GM23338 (cell line): ENCODE measurements at regions not wholly inside any gene's neighbourhood (a gene's known extent, or its start where the extent isn't known, plus 50 kb on each side); places are given as distances from the start of the nearest gene placed in this dataset.

Source experiments
- ATAC-seq: fragments of 200-7000 bp; cut with Tn5 transposase; 3 replicates; pipeline ENCODE4 v1.9.1; 2020
- DNase-seq: peaks from one replicate; pipeline ENCODE4 v3.0.0-alpha.2; 2015; ENCODE audit warnings: low spot score
- H2AFZ ChIP-seq: fragments of 200-600 bp; sonication (generic); 2 replicates; pipeline ENCODE4 v1.8.0; 2016; ENCODE audit warnings: antibody characterized with exemption, mild to moderate bottlenecking, moderate library complexity
- H3F3A ChIP-seq: fragments of 200-600 bp; sonication (generic); replicated peaks from 2 replicates; pipeline ENCODE4 v1.8.0; 2017; ENCODE audit warnings: antibody characterized with exemption, mixed run types, low read depth
- H3K27ac ChIP-seq: fragments of 200-600 bp; sonication (generic); 2 replicates; pipeline ENCODE4 v1.6.1; 2016; ENCODE audit warnings: low read depth
- H3K27me3 ChIP-seq: fragments of 200-600 bp; sonication (generic); 2 replicates; pipeline ENCODE4 v1.8.0; 2016; ENCODE audit warnings: mild to moderate bottlenecking, mixed run types, moderate library complexity; ENCODE audit not compliant: insufficient read depth
- H3K36me3 ChIP-seq: fragments of 200-600 bp; sonication (generic); 2 replicates; pipeline ENCODE4 v1.8.0; 2016; ENCODE audit warnings: mild to moderate bottlenecking; ENCODE audit not compliant: insufficient read depth
- H3K4me1 ChIP-seq: fragments of 200-600 bp; sonication (generic); 2 replicates; pipeline ENCODE4 v1.8.0; 2016; ENCODE audit warnings: mild to moderate bottlenecking, moderate library complexity; ENCODE audit not compliant: insufficient read depth
- H3K4me2 ChIP-seq: fragments of 200-600 bp; sonication (generic); 2 replicates; pipeline ENCODE4 v1.7.1; 2017; ENCODE audit warnings: mixed run types
- H3K4me3 ChIP-seq: fragments of 200-600 bp; sonication (generic); 2 replicates; pipeline ENCODE4 v1.6.1; 2016; ENCODE audit warnings: mixed run types
- H3K79me2 ChIP-seq: fragments of 200-600 bp; sonication (generic); replicated peaks from 2 replicates; pipeline ENCODE4 v1.8.0; 2017; ENCODE audit warnings: mild to moderate bottlenecking; ENCODE audit not compliant: insufficient read depth
- H3K9me2 ChIP-seq: fragments of 200-600 bp; sonication (generic); 2 replicates; pipeline ENCODE4 v1.8.0; 2017; ENCODE audit not compliant: insufficient read depth
- H4K20me1 ChIP-seq: fragments of 200-600 bp; sonication (generic); replicated peaks from 2 replicates; pipeline ENCODE4 v1.8.0; 2017; ENCODE audit warnings: mild to moderate bottlenecking; ENCODE audit not compliant: insufficient read depth
- H3K27ac Mint-ChIP-seq: 2 replicates; pipeline ENCODE4 v1.8.0; 2020; ENCODE audit warnings: inconsistent platforms, mild to moderate bottlenecking, moderate library complexity, mixed read lengths
- H3K27me3 Mint-ChIP-seq: 3 replicates; pipeline ENCODE4 v1.8.0; 2022; ENCODE audit warnings: low read depth, mild to moderate bottlenecking, moderate library complexity, mixed read lengths, inconsistent platforms; ENCODE audit not compliant: insufficient read depth, poor library complexity
- H3K36me3 Mint-ChIP-seq: 3 replicates; pipeline ENCODE4 v1.8.0; 2021; ENCODE audit warnings: low read depth, mild to moderate bottlenecking, inconsistent platforms, moderate library complexity, mixed read lengths
- H3K4me1 Mint-ChIP-seq: 3 replicates; pipeline ENCODE4 v1.8.0; 2020; ENCODE audit warnings: mild to moderate bottlenecking, inconsistent platforms, mixed read lengths
- H3K4me3 Mint-ChIP-seq: 3 replicates; pipeline ENCODE4 v1.8.0; 2021; ENCODE audit warnings: moderate library complexity, mild to moderate bottlenecking, inconsistent platforms, mixed read lengths
- H3K9me3 Mint-ChIP-seq: 3 replicates; pipeline ENCODE4 v1.8.0; 2020; ENCODE audit warnings: moderate library complexity, mild to moderate bottlenecking, inconsistent platforms, mixed read lengths
- CREB1 ChIP-seq: fragments of 250-450 bp; sonication (Bioruptor Pico); IDR thresholded peaks from 2 replicates; pipeline ENCODE4 v1.5.0; 2020; ENCODE audit warnings: low read depth, mild to moderate bottlenecking, moderate library complexity
- EZH2 ChIP-seq: fragments of 200-600 bp; sonication (generic); IDR thresholded peaks from one replicate; pipeline ENCODE4 v1.8.0; 2017; ENCODE audit warnings: antibody characterized with exemption, mild to moderate bottlenecking, low read depth; ENCODE audit not compliant: unreplicated experiment
- EZH2phosphoT487 ChIP-seq: fragments of 200-600 bp; sonication (generic); IDR thresholded peaks from one replicate; pipeline ENCODE4 v1.8.1; 2018; ENCODE audit warnings: antibody characterized with exemption; ENCODE audit not compliant: unreplicated experiment
- POLR2AphosphoS5 ChIP-seq: IDR thresholded peaks from 2 replicates; pipeline ENCODE4 v1.6.1; 2016; ENCODE audit warnings: antibody characterized with exemption, low read depth
- STAT1 ChIP-seq: IDR thresholded peaks from one replicate; pipeline ENCODE4 v1.6.1; 2016; ENCODE audit warnings: antibody characterized with exemption; ENCODE audit not compliant: unreplicated experiment
- TF ChIP-seq, protein P1 (sequence below): IDR thresholded peaks from one replicate; pipeline ENCODE4 v1.6.1; 2018; ENCODE audit warnings: antibody characterized with exemption; ENCODE audit not compliant: unreplicated experiment
- TF ChIP-seq, protein P2 (sequence below): IDR thresholded peaks from 2 replicates; pipeline ENCODE4 v1.6.1; 2016; ENCODE audit warnings: antibody characterized with exemption
- TF ChIP-seq, protein P3 (sequence below): fragments of 250-450 bp; sonication (Bioruptor Pico); IDR thresholded peaks from 2 replicates; pipeline ENCODE4 v1.5.0; 2020; ENCODE audit warnings: mild to moderate bottlenecking, moderate library complexity
- TF ChIP-seq, protein P4 (sequence below), 2 experiments: fragments of 200-600 bp in 1 of 2; sonication (generic) in 1 of 2; conservative IDR thresholded peaks; 2 replicates each; pipeline versions ENCODE4 v1.5.1 to v1.6.1; 2016 to 2017; ENCODE audit warnings: antibody characterized with exemption in 2 of 2, low read depth in 2 of 2, mild to moderate bottlenecking in 2 of 2, moderate library complexity in 1 of 2

DNA sequence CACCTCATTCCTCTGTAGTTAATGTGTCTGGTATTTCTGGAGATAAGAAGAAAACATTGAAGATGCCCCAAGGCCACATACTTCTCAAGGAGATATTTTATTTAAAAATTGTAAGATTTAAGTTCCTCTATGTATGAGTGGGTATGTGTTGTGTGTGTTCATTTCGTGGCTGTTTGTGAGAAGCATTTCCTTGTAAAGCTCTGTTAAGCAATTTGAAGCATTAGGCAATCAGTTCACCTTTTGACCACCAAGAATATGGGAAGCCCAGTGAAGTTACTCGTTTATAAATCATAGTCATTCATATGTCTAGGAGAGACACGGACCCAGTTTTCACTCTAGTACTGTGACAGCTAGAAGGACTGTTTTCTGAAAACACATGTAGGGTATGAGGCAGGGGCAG, 717.6 kb upstream of the MAP3K7 start:
- no peak for ATAC-seq
- no peak overlapping the region for H2AFZ ChIP-seq
- H3K36me3 Mint-ChIP-seq, result peaks cover 5% of the 10 kb centered on the region; the same call in 2 of the 3 replicates
- H3K4me1 ChIP-seq, result peaks cover 9% of the 10 kb centered on the region; the same call in 1 of the 2 replicates
- no peak overlapping the region for H3K4me3 Mint-ChIP-seq
- H3K9me3 Mint-ChIP-seq, result peaks cover 11% of the 10 kb centered on the region; the same call in 2 of the 3 replicates
- H4K20me1 ChIP-seq, result no peaks in the 10 kb centered on the region
- no peak for DNase-seq
- no peak for TF ChIP-seq POLR2AphosphoS5
- TF ChIP-seq, protein P1, sequence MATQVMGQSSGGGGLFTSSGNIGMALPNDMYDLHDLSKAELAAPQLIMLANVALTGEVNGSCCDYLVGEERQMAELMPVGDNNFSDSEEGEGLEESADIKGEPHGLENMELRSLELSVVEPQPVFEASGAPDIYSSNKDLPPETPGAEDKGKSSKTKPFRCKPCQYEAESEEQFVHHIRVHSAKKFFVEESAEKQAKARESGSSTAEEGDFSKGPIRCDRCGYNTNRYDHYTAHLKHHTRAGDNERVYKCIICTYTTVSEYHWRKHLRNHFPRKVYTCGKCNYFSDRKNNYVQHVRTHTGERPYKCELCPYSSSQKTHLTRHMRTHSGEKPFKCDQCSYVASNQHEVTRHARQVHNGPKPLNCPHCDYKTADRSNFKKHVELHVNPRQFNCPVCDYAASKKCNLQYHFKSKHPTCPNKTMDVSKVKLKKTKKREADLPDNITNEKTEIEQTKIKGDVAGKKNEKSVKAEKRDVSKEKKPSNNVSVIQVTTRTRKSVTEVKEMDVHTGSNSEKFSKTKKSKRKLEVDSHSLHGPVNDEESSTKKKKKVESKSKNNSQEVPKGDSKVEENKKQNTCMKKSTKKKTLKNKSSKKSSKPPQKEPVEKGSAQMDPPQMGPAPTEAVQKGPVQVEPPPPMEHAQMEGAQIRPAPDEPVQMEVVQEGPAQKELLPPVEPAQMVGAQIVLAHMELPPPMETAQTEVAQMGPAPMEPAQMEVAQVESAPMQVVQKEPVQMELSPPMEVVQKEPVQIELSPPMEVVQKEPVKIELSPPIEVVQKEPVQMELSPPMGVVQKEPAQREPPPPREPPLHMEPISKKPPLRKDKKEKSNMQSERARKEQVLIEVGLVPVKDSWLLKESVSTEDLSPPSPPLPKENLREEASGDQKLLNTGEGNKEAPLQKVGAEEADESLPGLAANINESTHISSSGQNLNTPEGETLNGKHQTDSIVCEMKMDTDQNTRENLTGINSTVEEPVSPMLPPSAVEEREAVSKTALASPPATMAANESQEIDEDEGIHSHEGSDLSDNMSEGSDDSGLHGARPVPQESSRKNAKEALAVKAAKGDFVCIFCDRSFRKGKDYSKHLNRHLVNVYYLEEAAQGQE, result no peak
- TF ChIP-seq, protein P2, sequence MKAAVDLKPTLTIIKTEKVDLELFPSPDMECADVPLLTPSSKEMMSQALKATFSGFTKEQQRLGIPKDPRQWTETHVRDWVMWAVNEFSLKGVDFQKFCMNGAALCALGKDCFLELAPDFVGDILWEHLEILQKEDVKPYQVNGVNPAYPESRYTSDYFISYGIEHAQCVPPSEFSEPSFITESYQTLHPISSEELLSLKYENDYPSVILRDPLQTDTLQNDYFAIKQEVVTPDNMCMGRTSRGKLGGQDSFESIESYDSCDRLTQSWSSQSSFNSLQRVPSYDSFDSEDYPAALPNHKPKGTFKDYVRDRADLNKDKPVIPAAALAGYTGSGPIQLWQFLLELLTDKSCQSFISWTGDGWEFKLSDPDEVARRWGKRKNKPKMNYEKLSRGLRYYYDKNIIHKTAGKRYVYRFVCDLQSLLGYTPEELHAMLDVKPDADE, result no peak
- no peak for TF ChIP-seq STAT1
- TF ChIP-seq EZH2, result no peak
- TF ChIP-seq, protein P3, sequence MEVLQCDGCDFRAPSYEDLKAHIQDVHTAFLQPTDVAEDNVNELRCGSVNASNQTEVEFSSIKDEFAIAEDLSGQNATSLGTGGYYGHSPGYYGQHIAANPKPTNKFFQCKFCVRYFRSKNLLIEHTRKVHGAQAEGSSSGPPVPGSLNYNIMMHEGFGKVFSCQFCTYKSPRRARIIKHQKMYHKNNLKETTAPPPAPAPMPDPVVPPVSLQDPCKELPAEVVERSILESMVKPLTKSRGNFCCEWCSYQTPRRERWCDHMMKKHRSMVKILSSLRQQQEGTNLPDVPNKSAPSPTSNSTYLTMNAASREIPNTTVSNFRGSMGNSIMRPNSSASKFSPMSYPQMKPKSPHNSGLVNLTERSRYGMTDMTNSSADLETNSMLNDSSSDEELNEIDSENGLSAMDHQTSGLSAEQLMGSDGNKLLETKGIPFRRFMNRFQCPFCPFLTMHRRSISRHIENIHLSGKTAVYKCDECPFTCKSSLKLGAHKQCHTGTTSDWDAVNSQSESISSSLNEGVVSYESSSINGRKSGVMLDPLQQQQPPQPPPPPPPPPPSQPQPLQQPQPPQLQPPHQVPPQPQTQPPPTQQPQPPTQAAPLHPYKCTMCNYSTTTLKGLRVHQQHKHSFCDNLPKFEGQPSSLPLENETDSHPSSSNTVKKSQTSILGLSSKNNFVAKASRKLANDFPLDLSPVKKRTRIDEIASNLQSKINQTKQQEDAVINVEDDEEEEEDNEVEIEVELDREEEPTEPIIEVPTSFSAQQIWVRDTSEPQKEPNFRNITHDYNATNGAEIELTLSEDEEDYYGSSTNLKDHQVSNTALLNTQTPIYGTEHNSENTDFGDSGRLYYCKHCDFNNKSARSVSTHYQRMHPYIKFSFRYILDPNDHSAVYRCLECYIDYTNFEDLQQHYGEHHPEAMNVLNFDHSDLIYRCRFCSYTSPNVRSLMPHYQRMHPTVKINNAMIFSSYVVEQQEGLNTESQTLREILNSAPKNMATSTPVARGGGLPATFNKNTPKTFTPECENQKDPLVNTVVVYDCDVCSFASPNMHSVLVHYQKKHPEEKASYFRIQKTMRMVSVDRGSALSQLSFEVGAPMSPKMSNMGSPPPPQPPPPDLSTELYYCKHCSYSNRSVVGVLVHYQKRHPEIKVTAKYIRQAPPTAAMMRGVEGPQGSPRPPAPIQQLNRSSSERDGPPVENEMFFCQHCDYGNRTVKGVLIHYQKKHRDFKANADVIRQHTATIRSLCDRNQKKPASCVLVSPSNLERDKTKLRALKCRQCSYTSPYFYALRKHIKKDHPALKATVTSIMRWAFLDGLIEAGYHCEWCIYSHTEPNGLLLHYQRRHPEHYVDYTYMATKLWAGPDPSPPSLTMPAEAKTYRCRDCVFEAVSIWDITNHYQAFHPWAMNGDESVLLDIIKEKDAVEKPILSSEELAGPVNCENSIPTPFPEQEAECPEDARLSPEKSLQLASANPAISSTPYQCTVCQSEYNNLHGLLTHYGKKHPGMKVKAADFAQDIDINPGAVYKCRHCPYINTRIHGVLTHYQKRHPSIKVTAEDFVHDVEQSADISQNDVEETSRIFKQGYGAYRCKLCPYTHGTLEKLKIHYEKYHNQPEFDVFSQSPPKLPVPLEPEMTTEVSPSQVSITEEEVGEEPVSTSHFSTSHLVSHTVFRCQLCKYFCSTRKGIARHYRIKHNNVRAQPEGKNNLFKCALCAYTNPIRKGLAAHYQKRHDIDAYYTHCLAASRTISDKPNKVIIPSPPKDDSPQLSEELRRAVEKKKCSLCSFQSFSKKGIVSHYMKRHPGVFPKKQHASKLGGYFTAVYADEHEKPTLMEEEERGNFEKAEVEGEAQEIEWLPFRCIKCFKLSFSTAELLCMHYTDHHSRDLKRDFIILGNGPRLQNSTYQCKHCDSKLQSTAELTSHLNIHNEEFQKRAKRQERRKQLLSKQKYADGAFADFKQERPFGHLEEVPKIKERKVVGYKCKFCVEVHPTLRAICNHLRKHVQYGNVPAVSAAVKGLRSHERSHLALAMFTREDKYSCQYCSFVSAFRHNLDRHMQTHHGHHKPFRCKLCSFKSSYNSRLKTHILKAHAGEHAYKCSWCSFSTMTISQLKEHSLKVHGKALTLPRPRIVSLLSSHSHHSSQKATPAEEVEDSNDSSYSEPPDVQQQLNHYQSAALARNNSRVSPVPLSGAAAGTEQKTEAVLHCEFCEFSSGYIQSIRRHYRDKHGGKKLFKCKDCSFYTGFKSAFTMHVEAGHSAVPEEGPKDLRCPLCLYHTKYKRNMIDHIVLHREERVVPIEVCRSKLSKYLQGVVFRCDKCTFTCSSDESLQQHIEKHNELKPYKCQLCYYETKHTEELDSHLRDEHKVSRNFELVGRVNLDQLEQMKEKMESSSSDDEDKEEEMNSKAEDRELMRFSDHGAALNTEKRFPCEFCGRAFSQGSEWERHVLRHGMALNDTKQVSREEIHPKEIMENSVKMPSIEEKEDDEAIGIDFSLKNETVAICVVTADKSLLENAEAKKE (CRISPR knock-in tag), result no peak
- TF ChIP-seq CREB1 (CRISPR knock-in tag), result no peak
- TF ChIP-seq, protein P4, sequence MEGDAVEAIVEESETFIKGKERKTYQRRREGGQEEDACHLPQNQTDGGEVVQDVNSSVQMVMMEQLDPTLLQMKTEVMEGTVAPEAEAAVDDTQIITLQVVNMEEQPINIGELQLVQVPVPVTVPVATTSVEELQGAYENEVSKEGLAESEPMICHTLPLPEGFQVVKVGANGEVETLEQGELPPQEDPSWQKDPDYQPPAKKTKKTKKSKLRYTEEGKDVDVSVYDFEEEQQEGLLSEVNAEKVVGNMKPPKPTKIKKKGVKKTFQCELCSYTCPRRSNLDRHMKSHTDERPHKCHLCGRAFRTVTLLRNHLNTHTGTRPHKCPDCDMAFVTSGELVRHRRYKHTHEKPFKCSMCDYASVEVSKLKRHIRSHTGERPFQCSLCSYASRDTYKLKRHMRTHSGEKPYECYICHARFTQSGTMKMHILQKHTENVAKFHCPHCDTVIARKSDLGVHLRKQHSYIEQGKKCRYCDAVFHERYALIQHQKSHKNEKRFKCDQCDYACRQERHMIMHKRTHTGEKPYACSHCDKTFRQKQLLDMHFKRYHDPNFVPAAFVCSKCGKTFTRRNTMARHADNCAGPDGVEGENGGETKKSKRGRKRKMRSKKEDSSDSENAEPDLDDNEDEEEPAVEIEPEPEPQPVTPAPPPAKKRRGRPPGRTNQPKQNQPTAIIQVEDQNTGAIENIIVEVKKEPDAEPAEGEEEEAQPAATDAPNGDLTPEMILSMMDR (conservative IDR thresholded peaks at IDR 0.05; ENCODE audit: low read depth in 2 of 2), result no peak
- TF ChIP-seq EZH2phosphoT487, result no peak
- peaks cover 39% of the 10 kb centered on the region for H3K27me3 Mint-ChIP-seq
- no peaks in the 10 kb centered on the region for H3K9me2 ChIP-seq
- no peaks in the 10 kb centered on the region for H3F3A ChIP-seq
- no peaks in the 10 kb centered on the region for H3K79me2 ChIP-seq
- no peak overlapping the region for H3K4me2 ChIP-seq
- no peak overlapping the region for H3K27ac Mint-ChIP-seq
- peaks cover 11% of the 10 kb centered on the region; the same call in 2 of the 3 replicates for H3K4me1 Mint-ChIP-seq
- peaks cover 61% of the 10 kb centered on the region for H3K27me3 ChIP-seq
- H3K4me3 ChIP-seq, result no peak overlapping the region
- H3K36me3 ChIP-seq, result no peaks in the 10 kb centered on the region
- H3K27ac ChIP-seq, result no peak overlapping the region
